ENCODE measurements at regions not wholly inside any gene's neighbourhood (a gene's known extent, or its start where the extent isn't known, plus 50 kb on each side); places are given as distances from the start of the nearest gene placed in this dataset.

DNA sequence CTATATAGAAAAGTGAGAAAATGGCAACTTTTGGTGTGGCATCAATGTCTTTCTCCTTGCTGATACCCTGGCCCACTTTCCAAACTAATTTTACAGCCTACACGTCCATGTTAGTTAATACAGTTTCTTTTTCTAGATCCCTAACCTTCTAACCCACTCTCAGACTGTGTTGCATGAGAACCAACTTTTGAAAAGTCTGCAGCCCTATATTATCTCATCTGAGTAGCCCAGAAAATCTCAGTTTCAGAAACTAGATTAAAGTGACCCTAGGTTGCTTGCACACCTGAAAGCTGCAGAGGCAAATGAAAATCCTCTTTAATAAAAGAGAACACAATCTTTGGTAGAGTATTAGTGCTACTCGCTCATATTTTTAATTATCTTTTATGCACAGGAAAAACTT, 371.6 kb upstream of the EMCN start:
- no peak for DNase-seq
- Mint-ChIP-seq H3K27ac (ENCODE audit: unreplicated experiment) (no peak overlapping the region), H3K36me3 (ENCODE audit: unreplicated experiment) (no peaks in the 10 kb centered on the region), H3K4me3 (ENCODE audit: unreplicated experiment) (no peak overlapping the region), H3K9me3 (ENCODE audit: unreplicated experiment) (no peaks in the 10 kb centered on the region), H3K27me3 (ENCODE audit: unreplicated experiment) (no peaks in the 10 kb centered on the region), H3K4me1 (ENCODE audit: low read depth, unreplicated experiment) (no peaks in the 10 kb centered on the region)
- TF ChIP-seq, protein P1, sequence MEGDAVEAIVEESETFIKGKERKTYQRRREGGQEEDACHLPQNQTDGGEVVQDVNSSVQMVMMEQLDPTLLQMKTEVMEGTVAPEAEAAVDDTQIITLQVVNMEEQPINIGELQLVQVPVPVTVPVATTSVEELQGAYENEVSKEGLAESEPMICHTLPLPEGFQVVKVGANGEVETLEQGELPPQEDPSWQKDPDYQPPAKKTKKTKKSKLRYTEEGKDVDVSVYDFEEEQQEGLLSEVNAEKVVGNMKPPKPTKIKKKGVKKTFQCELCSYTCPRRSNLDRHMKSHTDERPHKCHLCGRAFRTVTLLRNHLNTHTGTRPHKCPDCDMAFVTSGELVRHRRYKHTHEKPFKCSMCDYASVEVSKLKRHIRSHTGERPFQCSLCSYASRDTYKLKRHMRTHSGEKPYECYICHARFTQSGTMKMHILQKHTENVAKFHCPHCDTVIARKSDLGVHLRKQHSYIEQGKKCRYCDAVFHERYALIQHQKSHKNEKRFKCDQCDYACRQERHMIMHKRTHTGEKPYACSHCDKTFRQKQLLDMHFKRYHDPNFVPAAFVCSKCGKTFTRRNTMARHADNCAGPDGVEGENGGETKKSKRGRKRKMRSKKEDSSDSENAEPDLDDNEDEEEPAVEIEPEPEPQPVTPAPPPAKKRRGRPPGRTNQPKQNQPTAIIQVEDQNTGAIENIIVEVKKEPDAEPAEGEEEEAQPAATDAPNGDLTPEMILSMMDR (IDR thresholded peaks at IDR 0.05; ENCODE audit: partially characterized antibody, unreplicated experiment) = no peak

GRCh38 chr4:100882661-100883060, 364.8 kb upstream of the EMCN start:
- Mint-ChIP-seq H3K27ac (ENCODE audit: unreplicated experiment) (no peak overlapping the region), H3K4me1 (ENCODE audit: low read depth, unreplicated experiment) (no peaks in the 10 kb centered on the region), H3K4me3 (ENCODE audit: unreplicated experiment) (no peak overlapping the region), H3K9me3 (ENCODE audit: unreplicated experiment) (no peaks in the 10 kb centered on the region), H3K36me3 (ENCODE audit: unreplicated experiment) (no peaks in the 10 kb centered on the region), H3K27me3 (ENCODE audit: unreplicated experiment) (no peaks in the 10 kb centered on the region)
- DNase-seq = no peak
- TF ChIP-seq, protein P1 (IDR thresholded peaks at IDR 0.05; ENCODE audit: partially characterized antibody, unreplicated experiment) = no peak

DNA sequence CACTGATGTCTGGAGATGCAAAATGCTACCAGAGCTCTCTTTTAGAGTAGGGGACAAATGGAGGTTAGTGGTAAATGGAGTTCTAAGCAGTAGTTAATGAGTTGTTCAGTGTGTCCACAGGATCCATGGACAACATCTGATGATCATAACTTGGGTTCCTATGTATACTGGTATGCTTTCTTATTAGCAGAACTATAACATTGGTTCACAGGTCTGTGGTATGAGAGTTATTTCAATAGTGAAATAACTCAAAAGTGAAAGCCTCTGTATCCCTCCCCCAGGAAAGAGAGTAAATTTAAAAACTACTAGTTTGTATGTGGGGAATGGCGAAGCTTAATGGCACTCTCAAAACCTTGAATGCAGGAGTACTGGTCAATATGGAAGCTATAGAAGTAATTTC, 363.5 kb upstream of the EMCN start:
- Mint-ChIP-seq H3K27ac (ENCODE audit: unreplicated experiment) (no peak overlapping the region), H3K27me3 (ENCODE audit: unreplicated experiment) (no peaks in the 10 kb centered on the region), H3K36me3 (ENCODE audit: unreplicated experiment) (no peaks in the 10 kb centered on the region), H3K4me1 (ENCODE audit: low read depth, unreplicated experiment) (no peaks in the 10 kb centered on the region), H3K9me3 (ENCODE audit: unreplicated experiment) (no peaks in the 10 kb centered on the region), H3K4me3 (ENCODE audit: unreplicated experiment) (no peak overlapping the region)
- DNase-seq = no peak
- TF ChIP-seq, protein P1 (IDR thresholded peaks at IDR 0.05; ENCODE audit: partially characterized antibody, unreplicated experiment) = no peak

DNA sequence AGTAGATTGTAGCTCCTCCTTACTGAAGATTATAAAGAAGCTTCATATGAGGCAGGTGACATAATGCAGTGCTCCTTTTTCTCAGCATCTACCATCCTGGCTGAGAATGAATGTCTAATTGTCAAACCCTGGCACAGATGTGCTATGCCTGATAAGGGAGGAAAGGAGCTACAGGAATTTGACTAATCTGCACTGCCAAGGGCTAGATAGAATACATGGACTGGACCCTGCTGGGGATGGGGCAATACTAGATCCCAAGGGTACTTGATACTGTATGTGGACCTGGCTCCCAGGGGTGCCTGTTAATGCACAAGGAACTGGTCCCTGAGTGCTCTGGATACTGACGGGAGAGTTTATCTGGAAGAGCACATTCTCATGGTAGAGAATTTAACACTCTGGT, 362.2 kb upstream of the EMCN start:
- no peaks in the 10 kb centered on the region for H3K36me3 Mint-ChIP-seq (ENCODE audit: unreplicated experiment)
- H3K27me3 Mint-ChIP-seq (ENCODE audit: unreplicated experiment) = no peaks in the 10 kb centered on the region
- no peaks in the 10 kb centered on the region for H3K4me1 Mint-ChIP-seq (ENCODE audit: low read depth, unreplicated experiment)
- no peak overlapping the region for H3K27ac Mint-ChIP-seq (ENCODE audit: unreplicated experiment)
- TF ChIP-seq, protein P1 (IDR thresholded peaks at IDR 0.05; ENCODE audit: partially characterized antibody, unreplicated experiment) = no peak
- DNase-seq = no peak
- no peaks in the 10 kb centered on the region for H3K9me3 Mint-ChIP-seq (ENCODE audit: unreplicated experiment)
- no peak overlapping the region for H3K4me3 Mint-ChIP-seq (ENCODE audit: unreplicated experiment)

- no peaks in the 10 kb centered on the region for H3K4me1 Mint-ChIP-seq (ENCODE audit: low read depth, unreplicated experiment)
- H3K4me3 Mint-ChIP-seq (ENCODE audit: unreplicated experiment) = no peak overlapping the region
- H3K27ac Mint-ChIP-seq (ENCODE audit: unreplicated experiment) = no peak overlapping the region
- no peaks in the 10 kb centered on the region for H3K9me3 Mint-ChIP-seq (ENCODE audit: unreplicated experiment)
- TF ChIP-seq, protein P1 (IDR thresholded peaks at IDR 0.05; ENCODE audit: partially characterized antibody, unreplicated experiment) = no peak
- no peaks in the 10 kb centered on the region for H3K27me3 Mint-ChIP-seq (ENCODE audit: unreplicated experiment)
- no peaks in the 10 kb centered on the region for H3K36me3 Mint-ChIP-seq (ENCODE audit: unreplicated experiment)
- no peak for DNase-seq
Observed at GRCh38 chr4:100879471-100879870, 361.6 kb upstream of the EMCN start.

Data from glutamatergic neuron (in vitro differentiated cells).